Caco-2 (cell line): ENCODE measurements at regions not wholly inside any gene's neighbourhood (a gene's known extent, or its start where the extent isn't known, plus 50 kb on each side); places are given as distances from the start of the nearest gene placed in this dataset.

Experiments
- BruUV-seq: library from RNA; stranded (reverse); fragments of 400-500 nt; replicated peaks from 2 replicates; lab custom pipeline; 2021; lab: Mats Ljungman, UMichigan
- CTCF ChIA-PET: fragments of 300-600 bp; sonication (Branson Sonifier 250); formaldehyde crosslinking; loops from one replicate; lab custom pipeline; 2022; ENCODE audit warnings: antibody characterized with exemption; lab: Charles Lee
- POLR2A ChIA-PET: fragments of 300-600 bp; sonication (Branson Sonifier 250); formaldehyde crosslinking; loops from one replicate; lab custom pipeline; 2022; ENCODE audit warnings: antibody characterized with exemption; lab: Charles Lee
- DNase-seq, 2 experiments: peaks; one replicate each; pipeline versions ENCODE4 v3.0.0 to v3.0.0-alpha.2; 2020 to 2022
- H3K27me3 ChIP-seq: replicated peaks from 2 replicates; pipeline ENCODE4 v1.6.0; 2011; ENCODE audit warnings: low read length; ENCODE audit not compliant: control insufficient read depth, insufficient read depth
- H3K36me3 ChIP-seq: 2 replicates; pipeline ENCODE4 v1.5.1; 2011; ENCODE audit warnings: low read length; ENCODE audit not compliant: control insufficient read depth, insufficient read depth
- H3K4me1 ChIP-seq: fragments of 250-450 bp; sonication (Bioruptor Pico); 2 replicates; pipeline ENCODE4 v1.5.1; 2020; ENCODE audit warnings: mild to moderate bottlenecking
- H3K4me3 ChIP-seq: 2 replicates; pipeline ENCODE4 v1.5.1; 2011; ENCODE audit warnings: low read depth, mild to moderate bottlenecking, control low read depth, low read length
- H3K9me3 ChIP-seq: fragments of 250-450 bp; sonication (Bioruptor Pico); 2 replicates; pipeline ENCODE4 v1.5.1; 2020; ENCODE audit warnings: mild to moderate bottlenecking, moderate library complexity
- H3K27ac Mint-ChIP-seq: one replicate; pipeline ENCODE4 v1.8.0; 2022; ENCODE audit warnings: mixed read lengths; ENCODE audit not compliant: unreplicated experiment
- H3K27me3 Mint-ChIP-seq: one replicate; pipeline ENCODE4 v1.8.0; 2022; ENCODE audit warnings: mixed read lengths; ENCODE audit not compliant: insufficient read depth, unreplicated experiment
- H3K36me3 Mint-ChIP-seq: one replicate; pipeline ENCODE4 v1.8.0; 2022; ENCODE audit warnings: mild to moderate bottlenecking, mixed read lengths; ENCODE audit not compliant: insufficient read depth, unreplicated experiment
- H3K4me1 Mint-ChIP-seq: one replicate; pipeline ENCODE4 v1.8.0; 2022; ENCODE audit warnings: low read depth, mixed read lengths; ENCODE audit not compliant: unreplicated experiment
- H3K4me3 Mint-ChIP-seq: one replicate; pipeline ENCODE4 v1.8.0; 2022; ENCODE audit warnings: mild to moderate bottlenecking, moderate library complexity, mixed read lengths; ENCODE audit not compliant: unreplicated experiment
- H3K9me3 Mint-ChIP-seq: one replicate; pipeline ENCODE4 v1.8.0; 2022; ENCODE audit warnings: mixed read lengths; ENCODE audit not compliant: unreplicated experiment
- CTCF ChIP-seq, 2 experiments: fragments of 200-600 bp in 1 of 2; IDR thresholded peaks; 1 replicate in 1 of 2; 2 replicates in 1 of 2; pipeline versions ENCODE4 v1.5.1 to v1.8.0; 2011 to 2022; ENCODE audit warnings: antibody characterized with exemption in 1 of 2, control low read depth in 1 of 2, inconsistent platforms in 1 of 2, low read depth in 1 of 2, low read length in 1 of 2, mild to moderate bottlenecking in 1 of 2, moderate library complexity in 1 of 2; ENCODE audit not compliant: insufficient read depth in 1 of 2, severe bottlenecking in 1 of 2, unreplicated experiment in 1 of 2
- intact Hi-C: fragments of 100-400 bp; cut with micrococcal nuclease; formaldehyde crosslinking; loops from one replicate; pipeline ENCODE4 v1.10.0; 2022; ENCODE audit not compliant: unreplicated experiment

GRCh38 chr14:56886471-56887062 lies 76.3 kb upstream of the OTX2 start:
- no peak overlapping the region for H3K27ac Mint-ChIP-seq
- H3K4me3 Mint-ChIP-seq: no peak overlapping the region
- H3K4me1 Mint-ChIP-seq: no peaks in the 10 kb centered on the region
- POLR2A ChIA-PET: no interaction called here
- DNase-seq: no peak
- TF ChIP-seq CTCF (IDR thresholded peaks at IDR 0.05; ENCODE audit: insufficient read depth in 1 of 2, low read depth in 1 of 2, low read length in 1 of 2, severe bottlenecking in 1 of 2, unreplicated experiment in 1 of 2): no peak
- BruUV-seq: no TSS peak
- CTCF ChIA-PET: interaction anchor here (0.6 kb wide), 1 partner anchor 10 kb away, joined by 3 read pairs; no protein-coding TSS in a partner anchor
- intact Hi-C loops: no loop called here
- Histone ChIP-seq H3K36me3 (no peaks in the 10 kb centered on the region), H3K4me3 (no peak overlapping the region), H3K9me3 (no peaks in the 10 kb centered on the region), H3K27me3 (no peaks in the 10 kb centered on the region), H3K4me1 (no peaks in the 10 kb centered on the region)
- peaks cover 21% of the 10 kb centered on the region for H3K27me3 Mint-ChIP-seq
- no peaks in the 10 kb centered on the region for H3K36me3 Mint-ChIP-seq
- H3K9me3 Mint-ChIP-seq: no peaks in the 10 kb centered on the region

DNA sequence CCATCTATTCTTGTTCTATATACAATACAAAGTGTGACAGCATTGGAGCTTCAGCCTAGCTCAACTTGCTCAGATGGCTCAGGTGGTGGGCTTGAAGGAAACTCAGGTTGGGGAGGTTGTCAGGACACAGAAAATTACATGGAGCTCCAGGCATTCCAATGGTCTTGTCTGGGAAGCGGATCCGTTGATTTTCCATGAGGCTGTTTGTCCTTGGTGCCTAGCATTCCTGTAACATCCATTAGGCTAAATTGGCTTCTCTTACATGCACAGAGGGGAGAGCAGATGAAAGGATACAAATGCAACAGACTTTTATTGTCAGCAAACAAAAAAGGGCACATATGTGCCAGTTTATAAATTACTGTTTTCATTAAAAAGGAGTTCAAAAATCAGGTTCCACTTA lies 75.5 kb upstream of the OTX2 start:
- no peaks in the 10 kb centered on the region for H3K36me3 Mint-ChIP-seq
- no peak overlapping the region for H3K4me3 Mint-ChIP-seq
- no peak for TF ChIP-seq CTCF (IDR thresholded peaks at IDR 0.05; ENCODE audit: insufficient read depth in 1 of 2, low read depth in 1 of 2, low read length in 1 of 2, severe bottlenecking in 1 of 2, unreplicated experiment in 1 of 2)
- ChIA-PET POLR2A (no interaction called here), CTCF (no interaction called here)
- no peak overlapping the region for H3K27ac Mint-ChIP-seq
- intact Hi-C loops: no loop called here
- H3K4me1 Mint-ChIP-seq: no peaks in the 10 kb centered on the region
- H3K27me3 ChIP-seq: no peaks in the 10 kb centered on the region
- H3K36me3 ChIP-seq: no peaks in the 10 kb centered on the region
- H3K27me3 Mint-ChIP-seq: peaks cover 21% of the 10 kb centered on the region
- H3K4me3 ChIP-seq: no peak overlapping the region
- no peaks in the 10 kb centered on the region for H3K9me3 Mint-ChIP-seq
- no TSS peak for BruUV-seq
- no peaks in the 10 kb centered on the region for H3K4me1 ChIP-seq
- no peak for DNase-seq
- no peaks in the 10 kb centered on the region for H3K9me3 ChIP-seq

GRCh38 chr14:56884617-56885016 lies 74.3 kb upstream of the OTX2 start:
- POLR2A ChIA-PET: no interaction called here
- H3K27me3 Mint-ChIP-seq: peaks cover 25% of the 10 kb centered on the region

More at GRCh38 chr14:56884617-56885016, 74.3 kb upstream of the OTX2 start:
- CTCF ChIA-PET: no interaction called here
- Histone ChIP-seq H3K36me3 (no peaks in the 10 kb centered on the region), H3K9me3 (no peaks in the 10 kb centered on the region), H3K27me3 (no peaks in the 10 kb centered on the region), H3K4me3 (no peak overlapping the region), H3K4me1 (no peaks in the 10 kb centered on the region)
- TF ChIP-seq CTCF (IDR thresholded peaks at IDR 0.05; ENCODE audit: insufficient read depth in 1 of 2, low read depth in 1 of 2, low read length in 1 of 2, severe bottlenecking in 1 of 2, unreplicated experiment in 1 of 2): no peak
- intact Hi-C loops: no loop called here
- DNase-seq: no peak
- H3K4me3 Mint-ChIP-seq: no peak overlapping the region
- H3K27ac Mint-ChIP-seq: no peak overlapping the region
- no peaks in the 10 kb centered on the region for H3K36me3 Mint-ChIP-seq
- no peaks in the 10 kb centered on the region for H3K9me3 Mint-ChIP-seq
- no TSS peak for BruUV-seq
- H3K4me1 Mint-ChIP-seq: no peaks in the 10 kb centered on the region
